ENCODE measurements at regions not wholly inside any gene's neighbourhood (a gene's known extent, or its start where the extent isn't known, plus 50 kb on each side); places are given as distances from the start of the nearest gene placed in this dataset.
"Not testable (repeated sequence)": the region's sequence is repeated elsewhere in the genome, so short reads cannot be mapped to it uniquely, and the experiment has no call there.

DNA sequence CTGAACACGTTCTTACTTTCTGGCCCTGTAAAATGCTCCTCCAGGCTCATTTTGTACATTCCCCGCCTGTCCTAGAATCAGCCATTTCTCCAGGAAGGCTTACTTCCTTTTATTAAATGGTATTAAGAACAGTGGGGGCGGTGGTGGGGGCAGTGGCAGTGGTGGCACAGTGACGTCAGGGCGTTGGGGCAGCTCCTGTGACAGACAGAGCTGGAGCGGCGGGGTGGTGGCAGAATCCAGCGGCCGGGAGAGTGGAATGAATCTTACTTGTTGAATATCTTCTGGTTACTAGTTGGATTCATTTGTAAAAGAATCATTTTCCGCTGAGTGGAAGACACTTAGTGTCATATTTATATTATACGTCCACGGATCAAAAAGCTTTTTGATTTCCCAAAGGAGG is 262.6 kb downstream of the BCL2L11 start:
- not testable (repeated sequence) for TF ChIP-seq CTCF, POLR2A (IDR thresholded peaks at IDR 0.05)

Data from thyroid gland (tissue), 4 donors.